ENCODE measurements at regions not wholly inside any gene's neighbourhood (a gene's known extent, or its start where the extent isn't known, plus 50 kb on each side); places are given as distances from the start of the nearest gene placed in this dataset.

DNA sequence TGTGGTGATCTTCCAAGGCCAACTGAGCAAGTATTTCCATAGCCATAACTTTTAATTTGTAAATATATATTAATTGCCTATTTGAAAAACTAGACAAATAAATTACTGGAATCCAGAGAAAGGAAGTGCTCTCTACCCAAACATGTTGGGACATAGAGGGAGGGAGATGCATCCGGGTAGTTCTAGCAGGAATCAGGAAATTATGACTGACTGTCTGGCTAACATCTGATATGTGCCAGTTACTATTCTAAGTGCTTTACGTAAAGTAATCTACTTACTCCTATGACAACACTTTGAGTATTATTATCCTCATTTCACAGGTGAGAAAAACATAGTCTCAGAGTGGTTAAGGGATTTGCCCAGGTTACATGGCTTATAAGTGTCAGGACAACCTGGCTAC, 147.7 kb upstream of the VASH1 start:
- no peaks in the 10 kb centered on the region for H3K4me1 ChIP-seq
- no peak overlapping the region for H3K27ac ChIP-seq
- no peak for TF ChIP-seq POLR2AphosphoS5 (IDR thresholded peaks at IDR 0.05)
- no peak for TF ChIP-seq POLR2A (IDR thresholded peaks at IDR 0.05)
- no peak for TF ChIP-seq CTCF (IDR thresholded peaks at IDR 0.05)
- intact Hi-C loops (cut with DNase I; ENCODE audit: low total_unique reads), result no loop called here
- peaks cover 13 to 20% of the 10 kb centered on the region in 2 donors for H3K9me3 ChIP-seq
- H3K27me3 ChIP-seq, result no peaks in the 10 kb centered on the region
- H3K36me3 ChIP-seq, result no peaks in the 10 kb centered on the region
- H3K4me3 ChIP-seq, result no peak overlapping the region
- no peak for DNase-seq (ENCODE audit: low spot score in 2 of 2)

DNA sequence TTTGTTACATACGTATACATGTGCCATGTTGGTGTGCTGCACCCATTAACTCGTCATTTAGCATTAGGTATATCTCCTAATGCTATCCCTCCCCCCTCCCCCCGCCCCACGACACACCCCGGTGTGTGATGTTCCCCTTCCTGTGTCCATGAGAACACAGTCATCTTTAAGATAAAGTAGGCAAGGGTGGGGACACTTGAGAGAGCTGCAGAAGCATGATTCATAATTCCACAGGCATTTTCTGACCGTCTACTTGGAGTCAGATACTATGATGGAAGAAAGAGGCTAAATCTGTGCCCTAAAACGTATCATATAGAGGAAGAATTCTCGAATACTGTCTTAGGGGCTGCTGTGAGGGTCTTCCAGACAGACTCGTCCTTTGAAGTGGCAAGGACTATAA, 145.9 kb upstream of the VASH1 start:
- Histone ChIP-seq H3K27ac (no peak overlapping the region), H3K4me3 (no peak overlapping the region), H3K4me1 (no peaks in the 10 kb centered on the region), H3K9me3 (peaks cover 13 to 28% of the 10 kb centered on the region in 2 donors), H3K36me3 (no peaks in the 10 kb centered on the region), H3K27me3 (no peaks in the 10 kb centered on the region)
- intact Hi-C loops (cut with DNase I; ENCODE audit: low total_unique reads), result no loop called here
- no peak for TF ChIP-seq POLR2A (IDR thresholded peaks at IDR 0.05)
- TF ChIP-seq POLR2AphosphoS5 (IDR thresholded peaks at IDR 0.05), result no peak
- no peak for TF ChIP-seq CTCF (IDR thresholded peaks at IDR 0.05)
- DNase-seq (ENCODE audit: low spot score in 2 of 2), result no peak

GRCh38 chr14:76617440-76617839, 143.8 kb upstream of the VASH1 start:
- no peak overlapping the region for H3K27ac ChIP-seq
- no peaks in the 10 kb centered on the region for H3K27me3 ChIP-seq

DNA sequence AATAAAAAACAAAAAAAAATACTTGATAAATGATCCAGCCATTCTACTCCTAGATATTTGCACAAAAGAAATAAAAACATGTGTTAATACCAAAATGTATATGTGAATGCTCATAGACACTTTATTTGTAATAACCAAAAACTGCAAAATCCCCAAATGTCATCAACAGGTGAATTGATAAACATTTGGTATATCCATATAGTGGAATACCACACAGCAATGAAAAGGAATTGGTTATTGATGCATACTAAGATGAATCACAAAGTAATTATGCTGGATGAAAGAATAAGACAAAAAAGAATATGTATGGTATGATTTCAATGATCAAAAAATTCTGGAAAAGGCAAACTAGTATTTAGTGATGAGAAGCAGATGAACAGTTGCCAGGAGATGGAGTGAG, 124.7 kb upstream of the VASH1 start:
- no peak for TF ChIP-seq CTCF (IDR thresholded peaks at IDR 0.05)
- no peak for TF ChIP-seq POLR2AphosphoS5 (IDR thresholded peaks at IDR 0.05)
- no peak for TF ChIP-seq POLR2A (IDR thresholded peaks at IDR 0.05)
- intact Hi-C loops (cut with DNase I; ENCODE audit: low total_unique reads), result no loop called here
- Histone ChIP-seq H3K27me3 (no peaks in the 10 kb centered on the region), H3K27ac (no peak overlapping the region), H3K36me3 (no peaks in the 10 kb centered on the region), H3K4me3 (no peak overlapping the region), H3K4me1 (no peaks in the 10 kb centered on the region), H3K9me3 (no peaks in the 10 kb centered on the region)
- no peak for DNase-seq (ENCODE audit: low spot score in 2 of 2)

More at GRCh38 chr14:76617440-76617839, 143.8 kb upstream of the VASH1 start:
- H3K4me3 ChIP-seq, result no peak overlapping the region
- H3K4me1 ChIP-seq, result no peaks in the 10 kb centered on the region
- no peak for TF ChIP-seq POLR2AphosphoS5 (IDR thresholded peaks at IDR 0.05)
- TF ChIP-seq CTCF (IDR thresholded peaks at IDR 0.05), result no peak
- TF ChIP-seq POLR2A (IDR thresholded peaks at IDR 0.05), result no peak
- intact Hi-C loops (cut with DNase I; ENCODE audit: low total_unique reads), result no loop called here
- DNase-seq (ENCODE audit: low spot score in 2 of 2), result no peak
- peaks cover 13 to 28% of the 10 kb centered on the region in 2 donors for H3K9me3 ChIP-seq
- H3K36me3 ChIP-seq, result no peaks in the 10 kb centered on the region

DNA sequence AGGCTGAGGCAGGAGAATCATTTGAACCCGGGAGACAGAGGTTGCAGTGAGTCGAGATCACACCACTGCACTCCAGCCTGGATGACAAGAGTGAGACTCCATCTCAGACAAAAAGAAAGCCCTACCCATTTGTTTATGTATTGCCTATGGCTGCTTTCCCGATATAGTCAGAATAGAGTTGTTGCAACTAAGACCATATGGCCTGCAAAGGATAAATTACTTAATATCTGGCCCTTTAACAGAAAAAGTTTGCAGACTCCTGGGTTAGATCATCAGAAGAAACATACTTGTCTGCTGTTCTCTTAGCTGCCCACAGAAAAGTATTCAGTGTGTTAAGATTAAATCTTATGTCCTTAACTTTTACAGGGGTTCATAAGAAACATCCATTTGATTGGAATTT, 122.4 kb upstream of the VASH1 start:
- H3K27me3 ChIP-seq, result no peaks in the 10 kb centered on the region
- no peak for DNase-seq (ENCODE audit: low spot score in 2 of 2)
- intact Hi-C loops (cut with DNase I; ENCODE audit: low total_unique reads), result no loop called here
- no peaks in the 10 kb centered on the region for H3K36me3 ChIP-seq
- no peaks in the 10 kb centered on the region for H3K9me3 ChIP-seq
- TF ChIP-seq POLR2AphosphoS5 (IDR thresholded peaks at IDR 0.05) (no peak), POLR2A (IDR thresholded peaks at IDR 0.05) (no peak), CTCF (IDR thresholded peaks at IDR 0.05) (no peak)
- H3K4me1 ChIP-seq, result no peaks in the 10 kb centered on the region
- H3K4me3 ChIP-seq, result no peak overlapping the region
- no peak overlapping the region for H3K27ac ChIP-seq

Data from breast epithelium (tissue), 4 donors.